ENCODE measurements at regions not wholly inside any gene's neighbourhood (a gene's known extent, or its start where the extent isn't known, plus 50 kb on each side); places are given as distances from the start of the nearest gene placed in this dataset.

- no peak for TF ChIP-seq CTCF (CRISPR knock-in tag; IDR thresholded peaks at IDR 0.05)
- TF ChIP-seq FOXM1 (CRISPR knock-in tag; IDR thresholded peaks at IDR 0.05): no peak
- TF ChIP-seq ETV6 (CRISPR knock-in tag; conservative IDR thresholded peaks at IDR 0.05): no peak
- no peak for TF ChIP-seq HDAC6 (IDR thresholded peaks at IDR 0.05; ENCODE audit: low read depth, low read length)
Measured at GRCh38 chr2:67792191-67792590, 270.6 kb downstream of the C1D start.
